ENCODE measurements at regions not wholly inside any gene's neighbourhood (a gene's known extent, or its start where the extent isn't known, plus 50 kb on each side); places are given as distances from the start of the nearest gene placed in this dataset.

GRCh38 chr9:82584349-82584863, 478.5 kb downstream of the RASEF start:
- no peaks in the 10 kb centered on the region for H3K9me3 ChIP-seq (replicated peaks; ENCODE audit: control insufficient read depth, low read depth, low read length)
- H3K36me3 ChIP-seq (ENCODE audit: control insufficient read depth, insufficient read depth, low read length), result no peaks in the 10 kb centered on the region
- no peak overlapping the region for H3K4me3 ChIP-seq (ENCODE audit: low read length)
- H3K27me3 ChIP-seq (ENCODE audit: control insufficient read depth, insufficient read depth, low read length), result no peaks in the 10 kb centered on the region
- no peaks in the 10 kb centered on the region for H3K4me1 ChIP-seq (ENCODE audit: control insufficient read depth, insufficient read depth, low read length)
- peak; percentile 57 for DNase-seq
- 44% methylated on average over 2 of the region's 5 CpGs for WGBS (ENCODE audit: insufficient coverage)
- no peak overlapping the region for H3K27ac ChIP-seq (ENCODE audit: low read length)

- Histone ChIP-seq H3K9me3 (replicated peaks; ENCODE audit: control insufficient read depth, low read depth, low read length) (no peaks in the 10 kb centered on the region), H3K4me1 (ENCODE audit: control insufficient read depth, insufficient read depth, low read length) (no peaks in the 10 kb centered on the region), H3K27me3 (ENCODE audit: control insufficient read depth, insufficient read depth, low read length) (no peaks in the 10 kb centered on the region), H3K36me3 (ENCODE audit: control insufficient read depth, insufficient read depth, low read length) (no peaks in the 10 kb centered on the region), H3K27ac (ENCODE audit: low read length) (no peak overlapping the region), H3K4me3 (ENCODE audit: low read length) (no peak overlapping the region)
- WGBS (ENCODE audit: insufficient coverage), result no CpG with 5 or more reads among the region's 3 CpGs
- DNase-seq, result no peak
These were observed 476.0 kb downstream of the RASEF start for GRCh38 chr9:82586918-82587356.

- WGBS (ENCODE audit: insufficient coverage), result 0% methylated on average over 1 of the region's 6 CpGs
- Histone ChIP-seq H3K27me3 (ENCODE audit: control insufficient read depth, insufficient read depth, low read length) (no peaks in the 10 kb centered on the region), H3K4me3 (ENCODE audit: low read length) (no peak overlapping the region), H3K27ac (ENCODE audit: low read length) (no peak overlapping the region), H3K9me3 (replicated peaks; ENCODE audit: control insufficient read depth, low read depth, low read length) (no peaks in the 10 kb centered on the region), H3K36me3 (ENCODE audit: control insufficient read depth, insufficient read depth, low read length) (no peaks in the 10 kb centered on the region), H3K4me1 (ENCODE audit: control insufficient read depth, insufficient read depth, low read length) (peaks cover 2% of the 10 kb centered on the region)
- peak; percentile 71 for DNase-seq
These were observed 474.4 kb downstream of the RASEF start for GRCh38 chr9:82588301-82589180.

GRCh38 chr9:82590845-82591244, 472.1 kb downstream of the RASEF start:
- Histone ChIP-seq H3K36me3 (ENCODE audit: control insufficient read depth, insufficient read depth, low read length) (no peaks in the 10 kb centered on the region), H3K4me3 (ENCODE audit: low read length) (no peak overlapping the region), H3K27ac (ENCODE audit: low read length) (no peak overlapping the region), H3K9me3 (replicated peaks; ENCODE audit: control insufficient read depth, low read depth, low read length) (no peaks in the 10 kb centered on the region), H3K27me3 (ENCODE audit: control insufficient read depth, insufficient read depth, low read length) (no peaks in the 10 kb centered on the region), H3K4me1 (ENCODE audit: control insufficient read depth, insufficient read depth, low read length) (peaks cover 4% of the 10 kb centered on the region)
- DNase-seq, result no peak
- WGBS (ENCODE audit: insufficient coverage), result 80% methylated on average over 1 of the region's 3 CpGs

- peaks cover 4% of the 10 kb centered on the region for H3K4me1 ChIP-seq (ENCODE audit: control insufficient read depth, insufficient read depth, low read length)
- no peaks in the 10 kb centered on the region for H3K9me3 ChIP-seq (replicated peaks; ENCODE audit: control insufficient read depth, low read depth, low read length)
- peak; percentile 77 for DNase-seq
- no peaks in the 10 kb centered on the region for H3K27me3 ChIP-seq (ENCODE audit: control insufficient read depth, insufficient read depth, low read length)
- H3K27ac ChIP-seq (ENCODE audit: low read length), result no peak overlapping the region
- H3K36me3 ChIP-seq (ENCODE audit: control insufficient read depth, insufficient read depth, low read length), result no peaks in the 10 kb centered on the region
- 22% methylated on average over 3 of the region's 5 CpGs for WGBS (ENCODE audit: insufficient coverage)
- no peak overlapping the region for H3K4me3 ChIP-seq (ENCODE audit: low read length)
These were observed 469.4 kb downstream of the RASEF start for GRCh38 chr9:82593501-82593900.

- Histone ChIP-seq H3K27ac (ENCODE audit: low read length) (peak overlapping the region; percentile 60), H3K27me3 (ENCODE audit: control insufficient read depth, insufficient read depth, low read length) (no peaks in the 10 kb centered on the region), H3K4me3 (ENCODE audit: low read length) (no peak overlapping the region), H3K4me1 (ENCODE audit: control insufficient read depth, insufficient read depth, low read length) (peaks cover 14% of the 10 kb centered on the region), H3K36me3 (ENCODE audit: control insufficient read depth, insufficient read depth, low read length) (no peaks in the 10 kb centered on the region), H3K9me3 (replicated peaks; ENCODE audit: control insufficient read depth, low read depth, low read length) (no peaks in the 10 kb centered on the region)
- WGBS (ENCODE audit: insufficient coverage), result 50% methylated on average over 2 of the region's 12 CpGs
- DNase-seq, result peak; percentile 37
These were observed 465.4 kb downstream of the RASEF start for GRCh38 chr9:82597241-82598203.

- peaks cover 13% of the 10 kb centered on the region for H3K4me1 ChIP-seq (ENCODE audit: control insufficient read depth, insufficient read depth, low read length)
- H3K4me3 ChIP-seq (ENCODE audit: low read length), result no peak overlapping the region
- no peaks in the 10 kb centered on the region for H3K36me3 ChIP-seq (ENCODE audit: control insufficient read depth, insufficient read depth, low read length)
- DNase-seq, result peak; percentile 82
- no CpG with 5 or more reads among the region's 6 CpGs for WGBS (ENCODE audit: insufficient coverage)
- H3K27ac ChIP-seq (ENCODE audit: low read length), result peak overlapping the region; percentile 58
- H3K27me3 ChIP-seq (ENCODE audit: control insufficient read depth, insufficient read depth, low read length), result no peaks in the 10 kb centered on the region
- no peaks in the 10 kb centered on the region for H3K9me3 ChIP-seq (replicated peaks; ENCODE audit: control insufficient read depth, low read depth, low read length)
These were observed 464.5 kb downstream of the RASEF start for GRCh38 chr9:82598241-82599039.

GRCh38 chr9:82599336-82599949, 463.5 kb downstream of the RASEF start:
- no CpG with 5 or more reads among the region's 2 CpGs for WGBS (ENCODE audit: insufficient coverage)
- no peak overlapping the region for H3K4me3 ChIP-seq (ENCODE audit: low read length)

GRCh38 chr9:82600536-82601292, 462.2 kb downstream of the RASEF start:
- no peak overlapping the region for H3K27ac ChIP-seq (ENCODE audit: low read length)
- no peaks in the 10 kb centered on the region for H3K9me3 ChIP-seq (replicated peaks; ENCODE audit: control insufficient read depth, low read depth, low read length)
- no peaks in the 10 kb centered on the region for H3K36me3 ChIP-seq (ENCODE audit: control insufficient read depth, insufficient read depth, low read length)
- WGBS (ENCODE audit: insufficient coverage), result 39% methylated on average over 2 of the region's 10 CpGs
- no peaks in the 10 kb centered on the region for H3K27me3 ChIP-seq (ENCODE audit: control insufficient read depth, insufficient read depth, low read length)
- H3K4me1 ChIP-seq (ENCODE audit: control insufficient read depth, insufficient read depth, low read length), result peaks cover 13% of the 10 kb centered on the region
- no peak overlapping the region for H3K4me3 ChIP-seq (ENCODE audit: low read length)
- peak; percentile 71 for DNase-seq

More at GRCh38 chr9:82599336-82599949, 463.5 kb downstream of the RASEF start:
- no peaks in the 10 kb centered on the region for H3K9me3 ChIP-seq (replicated peaks; ENCODE audit: control insufficient read depth, low read depth, low read length)
- no peaks in the 10 kb centered on the region for H3K27me3 ChIP-seq (ENCODE audit: control insufficient read depth, insufficient read depth, low read length)
- H3K4me1 ChIP-seq (ENCODE audit: control insufficient read depth, insufficient read depth, low read length), result peaks cover 11% of the 10 kb centered on the region
- DNase-seq, result no peak
- H3K27ac ChIP-seq (ENCODE audit: low read length), result no peak overlapping the region
- H3K36me3 ChIP-seq (ENCODE audit: control insufficient read depth, insufficient read depth, low read length), result no peaks in the 10 kb centered on the region

Data from muscle of leg (tissue), 3 donors.